G401 (cell line): ENCODE measurements at regions not wholly inside any gene's neighbourhood (a gene's known extent, or its start where the extent isn't known, plus 50 kb on each side); places are given as distances from the start of the nearest gene placed in this dataset.
"Not testable (repeated sequence)": the region's sequence is repeated elsewhere in the genome, so short reads cannot be mapped to it uniquely, and the experiment has no call there.

Experiments used
- DNase-seq: peaks from one replicate; pipeline ENCODE4 v3.0.0-alpha.2; 2015; ENCODE audit warnings: low spot score
- in situ Hi-C: cut with HindIII; loops from 2 replicates; pipeline ENCODE4 v1.10.0; 2016; ENCODE audit warnings: low sequenced_read_pairs, mixed read lengths

DNA sequence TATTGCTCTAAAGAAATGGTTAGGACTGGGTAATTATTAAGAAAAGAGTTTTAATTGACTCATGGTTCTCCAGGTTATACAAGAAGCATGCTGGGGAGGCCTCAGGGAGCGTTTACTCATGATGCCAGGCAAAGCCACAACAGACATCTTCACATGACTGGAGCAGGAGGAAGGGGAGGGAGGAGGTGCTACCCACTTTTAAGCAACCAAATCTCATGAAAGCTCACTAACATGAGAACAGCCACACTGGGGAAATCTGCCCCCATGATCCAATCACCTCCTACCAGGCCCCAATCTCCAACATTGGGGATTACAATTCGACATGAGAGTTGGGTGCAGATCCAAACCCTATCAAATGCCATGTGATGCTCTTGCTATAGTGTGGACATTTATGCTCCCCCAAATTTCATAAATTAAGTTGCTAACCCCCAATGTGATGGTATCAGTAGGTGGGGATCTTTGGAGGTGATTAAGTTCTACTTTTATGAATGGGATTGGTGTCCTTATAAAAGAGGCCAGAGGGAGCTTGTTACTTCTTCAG, 773.6 kb upstream of the CDH10 start:
- no peak for DNase-seq
- in situ Hi-C loops: no loop called here

DNA sequence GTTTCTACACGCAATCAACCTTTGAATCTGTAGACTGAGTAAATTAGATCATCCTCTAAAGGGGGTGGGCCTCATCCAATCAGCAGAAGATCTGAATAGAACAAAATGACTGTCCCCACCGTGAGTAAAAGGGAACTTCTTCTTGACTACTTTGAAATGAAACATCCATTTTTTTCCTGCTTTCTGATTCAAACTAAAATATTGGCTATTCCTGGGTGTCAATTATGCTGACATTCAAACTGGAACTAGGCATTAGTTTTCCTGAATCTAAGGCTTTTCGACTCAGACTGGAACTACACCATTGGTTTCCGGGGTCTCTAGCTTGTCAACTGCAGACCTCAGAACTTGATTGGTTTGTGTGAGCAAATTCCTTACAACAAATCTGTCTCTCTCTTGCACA, 772.2 kb upstream of the CDH10 start:
- in situ Hi-C loops: no loop called here
- DNase-seq: no peak

- no peak for DNase-seq
- in situ Hi-C loops: no loop called here
These were observed 771.2 kb upstream of the CDH10 start for GRCh38 chr5:25415970-25416369.

- no peak for DNase-seq
- in situ Hi-C loops: no loop called here
These were observed 770.0 kb upstream of the CDH10 start for GRCh38 chr5:25414742-25415141.

DNA sequence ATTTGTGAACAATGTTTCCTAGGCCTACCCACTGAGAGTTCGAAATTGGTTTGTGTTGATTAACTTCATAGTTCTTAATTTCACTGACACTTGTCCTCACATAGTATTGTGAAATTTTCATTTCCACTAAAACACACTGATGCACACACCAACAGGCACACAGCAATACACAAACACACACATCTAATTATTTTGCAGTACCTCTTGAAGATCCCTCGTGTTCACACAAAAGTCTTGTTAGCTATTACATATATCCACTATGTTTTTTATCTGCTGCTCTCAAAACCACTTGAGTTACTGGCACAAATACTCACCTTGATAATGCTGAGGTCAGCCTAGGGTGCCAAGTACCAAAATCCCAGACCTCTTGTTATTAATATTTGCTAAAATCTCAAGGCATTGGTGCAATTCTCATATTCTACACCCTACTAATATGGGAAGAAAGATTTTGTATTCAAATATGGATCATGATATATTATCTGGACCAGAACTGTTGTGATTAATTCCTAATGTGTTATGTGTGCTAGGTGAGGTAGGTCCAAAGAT, 767.4 kb upstream of the CDH10 start:
- no peak for DNase-seq
- in situ Hi-C loops: no loop called here

- in situ Hi-C loops, DNase-seq: not testable (repeated sequence)
These were observed 762.6 kb upstream of the CDH10 start for GRCh38 chr5:25407365-25407764.

GRCh38 chr5:25405850-25406249, 761.1 kb upstream of the CDH10 start:
- DNase-seq: no peak
- in situ Hi-C loops: no loop called here

DNA sequence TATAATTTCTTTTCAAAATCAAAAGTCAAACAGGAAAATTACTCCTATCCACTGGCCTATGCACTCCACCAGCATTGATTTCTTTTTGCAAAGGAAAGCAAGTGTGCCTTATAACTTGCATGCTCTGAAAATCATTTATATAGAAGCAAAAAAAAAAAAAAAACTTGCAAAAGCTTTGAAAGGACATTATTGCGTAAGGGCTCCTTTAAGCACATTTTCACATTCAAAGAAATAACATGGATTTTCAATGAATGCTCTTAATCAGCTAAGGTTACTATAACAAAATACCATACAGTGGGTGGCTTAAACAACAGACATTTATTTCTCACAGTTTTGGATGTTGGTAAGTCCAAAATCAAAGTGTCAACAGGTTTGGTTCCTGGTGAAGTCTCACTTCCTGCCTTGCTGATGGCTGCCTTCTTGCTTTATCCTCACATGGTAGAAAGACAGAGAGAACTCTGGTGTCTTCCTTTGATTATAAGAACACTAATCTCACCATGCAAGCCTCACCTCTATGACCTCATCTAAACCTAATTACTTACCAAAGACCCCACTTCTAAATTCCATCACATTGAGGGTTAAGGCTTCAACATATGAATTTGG, 755.2 kb upstream of the CDH10 start:
- in situ Hi-C loops: no loop called here
- no peak for DNase-seq

DNA sequence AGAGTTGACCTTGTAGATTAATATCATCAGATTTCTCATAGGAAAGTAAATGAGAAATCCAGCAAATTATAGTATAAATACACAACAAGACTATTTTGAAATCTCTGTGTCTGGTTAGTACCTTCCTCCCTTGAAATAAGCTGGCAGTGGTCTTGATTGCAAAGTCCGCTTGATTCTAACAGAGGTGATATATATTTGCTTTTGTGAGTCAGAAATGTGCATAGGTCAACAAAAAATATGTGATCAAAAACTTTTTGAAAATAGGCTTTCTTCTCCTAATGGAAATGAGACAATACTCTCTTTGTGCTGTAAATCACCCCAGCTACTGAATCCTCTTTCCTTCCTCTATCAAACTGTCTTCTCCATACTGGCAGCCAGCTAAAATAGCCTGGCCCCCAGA, 749.2 kb upstream of the CDH10 start:
- in situ Hi-C loops: no loop called here
- DNase-seq: no peak

DNA sequence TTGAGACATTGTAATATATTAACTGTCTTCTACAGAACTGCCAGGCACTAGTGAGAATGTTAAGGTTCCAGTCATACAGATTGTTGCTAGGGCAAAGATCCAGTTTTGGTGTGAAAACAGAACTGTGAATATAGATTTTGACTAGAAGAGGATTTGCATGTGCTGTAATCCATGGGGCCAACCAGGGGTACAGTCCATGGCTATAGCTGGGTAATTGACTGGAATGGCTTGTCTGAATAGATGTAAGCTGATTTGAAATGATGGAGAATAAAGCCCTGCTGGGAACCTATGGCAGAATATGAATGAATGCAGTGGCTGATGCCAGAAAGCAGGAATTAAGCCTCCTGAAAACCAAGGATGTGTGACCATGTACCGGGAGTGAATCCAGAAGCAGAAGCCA, 748.5 kb upstream of the CDH10 start:
- in situ Hi-C loops: no loop called here
- peak; percentile 64 for DNase-seq

- DNase-seq: no peak
- in situ Hi-C loops: no loop called here
These were observed 743.2 kb upstream of the CDH10 start for GRCh38 chr5:25387953-25388352.

- DNase-seq: no peak
- in situ Hi-C loops: no loop called here
These were observed 718.0 kb upstream of the CDH10 start for GRCh38 chr5:25362799-25363198.

DNA sequence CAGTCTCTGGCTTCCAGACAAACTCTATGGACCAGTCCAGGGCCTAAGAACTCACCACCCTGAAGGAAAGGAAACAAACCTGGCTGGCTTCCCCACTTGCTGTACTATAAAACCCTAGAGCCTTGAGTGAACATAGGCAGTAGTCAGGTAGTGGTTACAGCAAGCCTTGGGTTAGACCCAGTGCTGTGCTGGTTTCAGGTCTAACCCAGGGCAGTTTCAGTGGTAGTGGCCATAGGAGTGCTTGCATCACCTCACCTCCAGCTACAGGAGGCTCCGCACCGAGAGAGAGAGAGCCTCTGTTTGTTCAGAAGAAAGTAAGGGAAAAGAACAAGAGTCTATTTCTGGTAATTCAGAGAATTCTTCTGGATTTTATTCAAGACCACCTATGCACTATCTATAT, 714.1 kb upstream of the CDH10 start:
- DNase-seq: no peak
- in situ Hi-C loops: no loop called here

- in situ Hi-C loops: no loop called here
These were observed 712.8 kb upstream of the CDH10 start for GRCh38 chr5:25357605-25358004.

GRCh38 chr5:25349746-25350145, 705.0 kb upstream of the CDH10 start:
- in situ Hi-C loops: no loop called here
- no peak for DNase-seq

More at GRCh38 chr5:25357605-25358004, 712.8 kb upstream of the CDH10 start:
- DNase-seq: peak; percentile 6

GRCh38 chr5:25345240-25345771, 700.5 kb upstream of the CDH10 start:
- peak; percentile 6 for DNase-seq
- in situ Hi-C loops: no loop called here

DNA sequence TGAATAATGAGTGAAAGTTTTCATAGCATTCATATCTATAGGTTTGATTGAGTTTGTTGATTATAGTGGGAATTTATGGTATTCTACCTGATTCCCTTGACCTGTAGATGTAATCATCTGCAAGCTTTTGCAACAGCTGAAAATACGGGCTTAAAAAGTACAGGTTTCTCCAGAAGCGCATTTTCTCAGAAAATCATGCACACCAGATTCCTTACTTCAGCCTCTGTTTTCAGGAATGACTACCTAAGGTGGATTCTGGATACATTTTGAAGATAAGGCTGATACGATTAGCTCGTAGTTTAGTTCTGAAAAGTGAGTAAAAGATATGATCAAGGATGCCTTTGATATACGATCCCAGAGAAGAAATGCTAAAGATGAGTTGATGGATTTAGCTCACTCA, 694.8 kb upstream of the CDH10 start:
- in situ Hi-C loops: no loop called here
- DNase-seq: no peak

- in situ Hi-C loops: no loop called here
- no peak for DNase-seq
These were observed 689.6 kb upstream of the CDH10 start for GRCh38 chr5:25334350-25334749.

GRCh38 chr5:25330721-25331120, 685.9 kb upstream of the CDH10 start:
- DNase-seq: no peak
- in situ Hi-C loops: no loop called here

DNA sequence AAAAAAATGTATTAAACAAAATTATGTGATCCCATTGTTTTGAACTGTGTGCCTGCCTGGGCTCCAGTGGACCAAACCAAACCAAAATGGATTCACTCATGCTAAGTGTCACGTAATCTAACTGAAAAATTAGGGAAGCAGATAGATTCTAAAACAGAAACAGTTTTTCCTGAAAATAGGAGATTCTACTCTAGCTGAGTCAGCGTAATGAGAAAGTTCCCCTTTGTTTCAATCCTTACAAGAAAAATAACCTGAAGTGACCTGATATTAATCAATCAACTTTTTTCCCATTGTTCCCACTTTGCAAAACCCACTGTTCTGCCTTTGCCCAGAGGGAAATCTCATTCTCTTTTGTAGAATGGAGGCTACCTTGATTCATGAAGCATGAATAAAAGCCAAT, 682.4 kb upstream of the CDH10 start:
- in situ Hi-C loops: no loop called here
- no peak for DNase-seq

DNA sequence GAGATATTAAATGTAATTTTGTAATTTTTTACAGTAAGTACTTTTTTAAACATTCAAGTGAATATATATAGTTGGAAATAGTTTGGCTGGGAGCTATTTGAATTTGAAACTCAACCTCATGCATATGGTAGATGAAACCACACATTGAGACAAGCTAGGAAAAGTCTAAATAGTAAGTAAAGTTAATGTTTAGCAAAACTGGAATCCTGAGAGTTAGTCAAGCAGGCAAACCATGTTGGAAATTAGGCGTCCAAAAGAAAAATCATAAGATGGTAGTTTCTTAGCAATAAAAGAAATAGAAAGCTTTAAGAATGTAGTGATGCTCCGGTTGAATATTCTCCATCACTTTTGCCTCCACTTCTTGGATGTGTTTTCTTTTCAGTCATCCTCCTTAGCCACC, 657.1 kb upstream of the CDH10 start:
- DNase-seq: no peak
- in situ Hi-C loops: no loop called here
